SIG-M5 (cell line): ENCODE measurements at regions not wholly inside any gene's neighbourhood (a gene's known extent, or its start where the extent isn't known, plus 50 kb on each side); places are given as distances from the start of the nearest gene placed in this dataset.

Experiments used
- DNase-seq: peaks from one replicate; lab custom pipeline; 2025; lab: John Stamatoyannopoulos, UW

DNA sequence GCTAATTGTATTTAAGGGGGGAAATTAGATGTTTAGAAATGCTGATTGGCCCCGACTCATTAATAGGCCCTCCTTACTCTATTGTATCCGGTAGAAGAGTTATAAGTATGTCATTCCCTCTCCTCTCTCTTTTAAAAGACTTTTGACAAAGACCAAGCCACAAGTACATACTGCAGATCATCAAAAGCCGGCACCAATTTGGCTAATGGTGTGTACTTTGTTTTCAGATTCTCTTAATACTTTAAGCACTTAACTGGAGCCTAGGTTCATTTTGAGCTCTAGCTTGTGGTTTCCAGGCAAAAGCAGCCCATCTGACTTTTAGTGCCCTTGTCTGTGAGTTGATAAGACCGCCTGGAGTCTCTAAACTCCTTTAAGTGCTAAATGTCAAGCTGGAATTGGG is 210.0 kb upstream of the LYZL1 start:
- no peak for DNase-seq

DNA sequence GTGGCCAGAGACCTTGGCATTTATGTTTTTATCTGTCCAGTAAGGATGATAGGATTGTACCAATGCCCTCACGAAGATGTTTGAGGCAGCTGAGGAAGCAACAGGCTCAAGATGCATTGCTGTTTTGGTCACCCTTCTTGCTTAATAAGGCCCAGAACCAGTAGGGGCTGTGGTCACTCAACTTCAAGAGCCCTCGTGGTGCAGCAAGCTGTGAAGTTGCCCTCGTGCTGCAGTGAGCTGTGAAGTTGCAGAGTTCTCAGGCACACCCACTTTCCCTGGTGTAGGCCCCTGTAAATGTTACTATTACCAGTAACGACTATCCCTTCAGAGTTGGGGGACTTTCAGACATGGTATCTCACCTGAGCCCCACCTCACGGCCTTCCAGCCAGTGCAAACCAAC is 207.6 kb upstream of the LYZL1 start:
- no peak for DNase-seq

DNA sequence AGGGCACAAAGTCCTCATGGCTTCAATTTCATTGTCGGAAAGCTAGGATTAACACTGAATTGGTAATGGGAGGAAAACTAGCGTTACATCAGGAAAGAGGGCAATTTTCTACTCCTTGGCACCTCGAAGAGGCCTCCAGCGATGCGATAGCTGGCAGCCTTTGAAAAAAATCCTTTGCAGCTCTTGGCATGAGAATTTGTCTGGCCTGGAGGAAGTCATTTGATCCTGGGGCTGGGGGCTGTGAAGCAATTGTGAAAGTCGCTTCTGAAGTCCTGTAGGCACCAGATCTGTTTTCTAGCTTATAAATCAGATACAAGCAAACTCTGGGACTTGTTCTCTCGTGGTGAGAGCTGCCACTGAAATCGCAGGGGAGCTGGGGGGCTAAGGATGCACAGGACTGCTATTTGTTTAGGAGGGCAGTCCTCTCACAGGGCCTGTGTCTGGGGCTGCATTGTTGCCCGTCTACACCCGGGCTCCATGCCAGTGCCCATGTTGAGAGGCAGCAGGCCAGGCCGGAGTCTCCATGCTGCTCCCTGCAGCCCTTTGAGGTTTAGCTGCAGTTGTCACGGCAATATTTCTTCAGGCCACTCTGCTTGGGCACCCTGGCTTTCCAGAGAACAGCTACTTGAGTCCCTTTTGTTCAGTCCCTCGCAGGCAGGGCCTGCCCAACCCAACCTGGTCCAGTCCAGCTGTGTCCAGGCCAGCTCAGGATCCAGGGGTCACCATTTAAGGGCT is 206.8 kb upstream of the LYZL1 start:
- no peak for DNase-seq

DNA sequence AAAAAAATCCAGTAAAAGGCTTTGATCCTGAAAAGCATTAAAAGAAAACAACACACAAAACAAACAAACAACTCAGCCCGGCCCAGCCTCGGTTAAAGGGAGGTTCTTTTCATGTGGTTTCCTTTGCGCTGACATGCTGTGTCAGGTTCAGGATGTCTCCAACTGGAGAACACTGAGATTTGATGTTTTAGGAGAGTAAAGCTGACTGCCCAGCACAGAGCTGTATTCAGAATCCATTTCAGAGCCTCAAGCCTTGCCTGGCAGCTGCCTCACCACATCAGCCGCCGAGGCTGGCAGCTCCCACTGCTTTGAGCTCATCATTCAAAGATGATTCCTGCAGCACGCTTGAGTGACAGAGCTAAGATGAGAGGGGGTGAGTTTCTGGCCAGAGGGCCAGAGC is 205.8 kb upstream of the LYZL1 start:
- no peak for DNase-seq

DNA sequence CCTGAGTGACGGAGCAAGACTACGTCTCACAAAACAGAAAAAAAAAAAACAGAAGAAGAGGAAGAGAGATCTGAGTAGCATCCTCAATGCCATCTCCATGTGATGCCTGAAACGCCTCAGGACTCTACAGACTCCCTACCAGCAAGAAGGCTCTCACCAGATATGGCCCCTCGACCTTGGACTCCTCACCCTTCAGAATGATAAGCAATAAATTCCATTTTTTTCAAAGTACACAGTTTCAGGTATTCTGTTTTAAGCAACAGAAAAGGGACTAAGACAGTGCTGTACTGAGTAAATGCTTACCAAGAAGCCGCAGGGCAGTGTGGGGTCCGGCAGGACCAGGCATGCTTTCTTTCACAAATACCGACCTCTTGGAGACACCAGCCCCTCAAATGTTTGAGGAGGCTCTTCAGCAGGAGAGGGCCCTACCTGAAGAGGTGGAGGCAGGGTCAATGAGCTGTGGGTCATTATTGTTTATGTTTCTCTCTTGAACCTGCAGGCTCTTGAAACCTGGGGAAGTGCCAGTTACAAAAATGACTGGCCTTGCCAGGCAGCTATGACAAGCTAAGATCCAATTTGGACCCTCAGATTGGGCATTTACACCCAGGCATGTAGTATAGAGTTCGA is 204.1 kb upstream of the LYZL1 start:
- no peak for DNase-seq

DNA sequence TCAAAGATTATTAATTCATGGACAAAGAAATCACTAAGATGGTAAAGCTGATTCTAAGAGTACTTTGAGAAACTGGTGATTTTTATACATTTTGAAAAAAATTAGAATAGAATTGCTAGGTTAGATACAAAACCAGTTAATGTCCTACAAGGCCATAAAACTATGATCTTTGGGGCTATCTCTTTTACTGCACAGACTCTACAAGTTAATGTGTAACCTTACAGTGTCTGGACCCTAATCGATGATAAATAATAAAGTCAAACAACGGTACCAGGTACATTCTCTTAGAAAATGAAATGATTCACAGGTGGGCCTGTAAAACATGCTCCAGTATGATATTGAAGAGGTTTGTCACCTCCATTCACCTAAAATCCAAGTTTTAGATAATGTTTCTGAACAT is 199.8 kb upstream of the LYZL1 start:
- DNase-seq: no peak

DNA sequence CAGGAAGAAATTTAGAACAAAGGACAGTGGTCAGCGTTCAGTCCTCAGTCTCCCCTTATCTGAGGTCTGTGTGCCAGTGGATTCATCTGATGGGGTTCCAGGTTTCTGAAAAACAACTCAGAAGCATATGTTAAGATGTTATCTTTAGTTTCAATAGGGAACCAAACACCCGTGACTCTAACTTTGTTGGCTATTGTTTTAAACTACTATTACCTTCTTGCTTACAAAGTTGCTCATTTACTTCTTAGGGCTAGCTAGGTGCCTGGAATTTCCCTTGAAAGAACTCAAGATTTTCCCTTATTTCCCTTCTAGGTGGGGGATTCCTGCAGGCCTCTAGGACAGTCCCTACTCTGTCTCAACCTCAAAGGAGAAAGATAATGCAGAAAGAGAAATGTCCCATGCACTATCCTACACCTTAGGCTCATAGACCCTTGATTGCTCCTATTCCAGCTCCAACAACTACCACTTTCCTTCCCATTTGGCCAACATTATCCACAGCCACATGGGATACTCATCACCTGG is 192.5 kb upstream of the LYZL1 start:
- DNase-seq: no peak

DNA sequence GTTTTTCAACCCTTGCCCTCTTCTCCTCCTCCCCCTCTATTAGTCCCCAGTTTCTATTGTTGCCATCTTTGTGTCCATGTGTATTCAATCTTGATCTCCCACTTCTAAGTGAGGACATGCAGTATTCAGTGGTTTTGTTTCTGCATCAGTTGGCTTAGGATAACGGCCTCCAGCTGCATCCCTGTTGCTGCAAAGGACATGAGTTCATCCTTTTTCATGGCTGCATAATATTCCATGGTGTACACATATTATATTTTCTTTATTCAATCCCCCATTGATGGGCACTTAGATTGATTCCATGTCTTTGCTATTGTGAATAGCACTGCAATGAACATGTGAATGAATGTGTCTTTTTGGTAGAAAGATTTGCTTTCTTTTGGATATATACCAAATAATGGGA is 190.4 kb upstream of the LYZL1 start:
- no peak for DNase-seq

DNA sequence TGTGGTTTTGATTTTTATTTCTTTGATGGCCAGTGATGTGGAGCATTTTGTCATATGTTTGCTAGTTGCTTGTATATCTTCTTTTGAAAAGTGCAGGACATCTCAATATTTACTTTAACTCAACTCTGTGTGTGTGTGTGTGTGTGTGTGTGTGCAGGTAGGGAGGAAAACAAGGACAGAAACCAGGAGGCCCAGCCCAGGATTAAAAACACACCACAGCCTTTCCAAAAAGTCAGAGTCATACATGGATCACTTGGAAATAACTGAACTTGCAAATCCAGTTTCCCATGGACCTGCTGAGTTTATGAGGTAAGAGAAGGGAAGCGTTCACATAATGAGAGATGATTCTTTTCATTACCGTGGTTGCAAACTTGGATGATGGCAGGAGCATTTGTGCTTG is 189.9 kb upstream of the LYZL1 start:
- DNase-seq: no peak

DNA sequence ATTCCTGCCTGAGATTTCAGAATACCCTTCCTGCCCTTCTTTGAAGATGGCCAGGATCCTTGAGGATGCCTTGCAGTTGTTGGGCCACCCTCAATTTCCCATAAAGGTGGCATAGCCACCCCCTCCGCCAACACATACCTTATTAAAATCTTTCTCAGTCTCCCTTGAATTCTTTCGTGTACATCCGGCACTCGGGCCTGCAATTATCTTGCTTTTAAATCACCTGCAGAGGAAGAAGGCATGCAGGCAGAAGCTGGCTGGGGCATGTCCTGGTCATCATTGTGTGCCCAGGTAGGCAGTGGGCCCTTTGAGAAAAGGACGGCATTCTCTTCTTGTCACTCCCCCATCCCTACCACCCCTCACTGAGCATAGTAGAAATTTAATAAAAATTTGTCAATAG is 189.5 kb upstream of the LYZL1 start:
- DNase-seq: no peak

DNA sequence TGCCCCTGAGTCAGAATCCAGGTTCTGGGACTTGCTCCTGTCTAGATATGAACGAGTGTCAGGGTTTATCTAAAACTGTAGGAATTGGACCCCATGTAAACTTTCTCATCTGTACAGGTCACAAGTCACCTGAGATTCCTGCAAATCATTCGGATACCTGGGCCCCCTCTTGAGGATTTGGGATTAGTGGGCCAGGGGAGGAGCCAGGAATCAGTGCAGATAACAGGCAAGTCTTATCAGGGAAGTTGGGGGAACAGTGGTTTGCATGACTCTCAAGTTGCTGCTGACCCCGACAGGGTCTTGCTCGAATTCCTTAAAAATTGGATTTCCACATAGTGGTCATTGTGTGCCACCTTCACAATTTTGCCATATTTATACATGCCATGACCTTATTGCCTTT is 188.4 kb upstream of the LYZL1 start:
- no peak for DNase-seq

DNA sequence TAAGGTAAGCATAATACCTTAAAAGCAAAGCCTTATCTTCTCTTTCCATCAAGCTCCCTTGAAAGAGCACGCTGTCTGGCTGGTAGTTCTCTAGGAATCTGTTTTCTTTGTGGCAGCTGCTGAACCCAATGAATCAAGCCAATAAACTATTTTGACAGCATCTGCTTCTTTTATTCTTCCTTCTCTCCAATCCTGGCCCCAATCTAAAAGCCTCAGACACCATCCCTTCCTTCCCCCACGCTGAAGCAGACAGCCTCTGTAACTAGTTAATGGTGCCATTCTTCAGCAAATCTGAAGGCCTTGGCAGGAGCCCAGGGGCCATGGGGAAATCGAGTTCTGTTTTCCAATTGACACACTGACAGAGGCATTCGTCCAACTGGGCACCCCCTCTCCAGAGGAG is 186.6 kb upstream of the LYZL1 start:
- no peak for DNase-seq

DNA sequence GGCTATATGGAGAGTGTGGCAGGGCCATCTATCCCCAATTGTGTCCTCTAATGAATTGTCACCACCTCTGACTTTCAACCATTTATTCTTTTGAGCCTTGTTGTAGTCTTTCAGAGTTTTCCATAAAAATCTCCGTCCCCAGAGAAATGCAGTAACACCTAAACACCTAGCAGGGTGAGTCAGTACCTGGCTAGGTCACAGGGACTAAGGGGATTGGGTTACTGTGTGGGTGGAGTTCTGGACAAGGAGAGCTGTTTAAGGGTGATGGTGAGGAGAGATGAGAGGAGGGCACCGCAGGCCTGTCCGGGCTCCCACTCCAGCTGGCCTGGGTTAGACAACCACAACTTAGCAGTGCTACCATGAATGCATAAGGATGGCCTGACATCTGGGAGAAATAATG is 186.2 kb upstream of the LYZL1 start:
- no peak for DNase-seq

DNA sequence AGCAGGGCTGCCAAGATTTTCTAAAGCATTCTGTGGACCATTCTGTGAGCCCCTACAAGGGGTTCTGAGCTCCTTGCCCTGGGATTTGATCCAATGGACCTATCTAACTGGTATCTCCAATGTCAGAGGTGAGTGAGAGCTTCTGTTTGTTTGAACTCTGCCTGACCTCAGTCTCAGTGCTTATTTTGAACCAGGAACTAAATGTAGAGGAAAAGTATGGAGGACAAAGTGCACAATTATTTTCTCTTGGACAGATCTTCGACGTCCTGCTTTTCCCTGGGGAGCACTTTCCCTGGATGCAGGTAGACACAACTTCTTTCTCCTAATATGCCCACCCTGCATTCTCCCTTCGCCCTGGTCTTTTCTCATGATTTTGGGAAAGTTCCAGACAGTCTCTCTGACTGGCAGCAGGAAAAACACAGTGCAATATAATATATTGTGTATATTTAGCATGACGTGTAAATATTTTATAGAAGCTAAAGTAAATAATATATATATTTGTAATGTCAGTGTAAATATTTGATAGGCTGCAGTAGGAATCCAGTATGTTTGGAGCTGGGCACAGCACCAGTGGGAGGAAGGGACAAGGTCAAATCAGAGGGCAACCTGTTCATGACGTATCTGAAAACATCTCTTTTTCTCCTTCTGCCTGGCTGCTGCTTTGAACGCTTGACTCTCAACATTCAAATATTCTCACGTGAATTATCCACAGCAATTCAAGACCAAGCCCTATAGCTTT is 184.0 kb upstream of the LYZL1 start:
- DNase-seq: no peak

DNA sequence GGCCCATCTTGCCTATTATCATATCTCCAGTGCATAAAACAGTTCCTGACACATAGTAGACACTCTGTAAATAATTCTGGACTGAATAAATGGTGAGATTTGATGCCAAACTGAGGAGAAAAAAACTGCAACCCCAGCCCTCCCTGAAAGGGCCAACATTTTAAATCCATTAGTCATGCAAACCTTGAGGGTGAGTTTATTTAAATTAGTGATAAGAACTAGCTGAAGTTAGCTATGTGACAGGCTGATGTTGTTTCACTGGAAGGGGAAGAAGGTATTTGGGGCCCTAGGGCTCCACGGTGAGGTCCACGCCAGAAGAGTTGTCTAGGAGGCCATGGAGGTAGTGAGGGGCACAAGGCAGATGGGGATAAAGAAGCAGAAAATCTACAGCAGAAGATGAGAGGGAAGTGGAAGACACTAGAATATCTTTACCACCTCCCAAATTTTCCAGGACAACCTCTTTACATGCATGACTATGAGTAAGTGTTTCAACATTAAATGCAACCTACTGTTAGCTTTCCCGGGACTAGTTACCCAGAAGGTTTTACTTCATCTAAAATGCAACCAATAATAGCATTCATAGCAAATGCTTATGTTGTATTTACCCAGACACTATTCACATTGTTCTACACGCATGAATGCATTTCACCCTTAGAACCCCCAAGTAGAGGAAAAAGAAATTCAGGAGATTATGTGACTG is 183.2 kb upstream of the LYZL1 start:
- DNase-seq: no peak

DNA sequence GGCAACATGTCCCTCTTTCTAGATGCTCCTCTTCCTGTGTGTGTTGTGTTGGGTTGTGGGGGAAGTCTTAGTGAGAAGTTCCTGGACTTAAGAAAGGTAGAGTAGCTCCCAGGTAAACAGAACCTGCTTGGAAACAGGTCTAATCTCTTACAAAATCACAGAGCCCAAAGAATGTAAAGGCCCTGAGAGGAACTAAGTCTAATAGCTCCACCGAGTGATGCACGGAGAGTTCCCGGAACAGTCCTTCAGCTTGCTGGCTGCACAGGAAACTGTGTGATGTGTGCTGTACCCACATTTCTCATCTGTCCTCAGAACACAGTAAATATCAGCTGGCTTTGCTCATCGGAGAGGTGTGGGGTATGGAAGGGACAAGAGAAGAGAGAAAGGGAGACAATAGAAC is 182.6 kb upstream of the LYZL1 start:
- DNase-seq: no peak

DNA sequence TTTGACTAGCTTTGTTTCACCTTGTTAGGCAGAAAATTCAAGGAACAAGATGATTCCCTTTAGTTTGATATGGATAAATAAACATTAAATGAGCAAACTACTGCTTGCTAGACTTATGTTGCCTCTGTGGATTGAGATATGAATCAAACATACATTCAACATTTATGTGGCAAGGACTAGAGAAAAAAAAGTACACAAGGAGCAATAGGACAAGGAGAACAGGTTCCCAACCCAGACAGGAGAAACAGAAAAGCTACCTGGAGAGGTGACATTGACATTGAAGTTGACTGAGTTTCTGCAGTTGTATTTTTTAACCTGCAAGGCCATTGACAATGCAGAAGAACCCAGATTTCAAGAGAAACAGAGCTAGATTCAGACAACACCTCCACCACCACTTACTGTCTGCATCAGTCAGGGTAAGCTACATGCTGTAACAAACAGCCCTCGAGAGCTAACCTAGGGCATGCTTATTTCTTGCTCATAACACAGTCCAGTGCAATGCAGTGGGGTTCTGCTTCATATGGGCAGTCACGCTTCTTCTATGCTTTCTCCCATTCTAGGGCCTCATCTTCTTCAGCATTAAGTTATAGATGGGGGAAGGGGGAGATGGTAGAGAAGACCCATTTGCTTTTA is 180.9 kb upstream of the LYZL1 start:
- DNase-seq: no peak

DNA sequence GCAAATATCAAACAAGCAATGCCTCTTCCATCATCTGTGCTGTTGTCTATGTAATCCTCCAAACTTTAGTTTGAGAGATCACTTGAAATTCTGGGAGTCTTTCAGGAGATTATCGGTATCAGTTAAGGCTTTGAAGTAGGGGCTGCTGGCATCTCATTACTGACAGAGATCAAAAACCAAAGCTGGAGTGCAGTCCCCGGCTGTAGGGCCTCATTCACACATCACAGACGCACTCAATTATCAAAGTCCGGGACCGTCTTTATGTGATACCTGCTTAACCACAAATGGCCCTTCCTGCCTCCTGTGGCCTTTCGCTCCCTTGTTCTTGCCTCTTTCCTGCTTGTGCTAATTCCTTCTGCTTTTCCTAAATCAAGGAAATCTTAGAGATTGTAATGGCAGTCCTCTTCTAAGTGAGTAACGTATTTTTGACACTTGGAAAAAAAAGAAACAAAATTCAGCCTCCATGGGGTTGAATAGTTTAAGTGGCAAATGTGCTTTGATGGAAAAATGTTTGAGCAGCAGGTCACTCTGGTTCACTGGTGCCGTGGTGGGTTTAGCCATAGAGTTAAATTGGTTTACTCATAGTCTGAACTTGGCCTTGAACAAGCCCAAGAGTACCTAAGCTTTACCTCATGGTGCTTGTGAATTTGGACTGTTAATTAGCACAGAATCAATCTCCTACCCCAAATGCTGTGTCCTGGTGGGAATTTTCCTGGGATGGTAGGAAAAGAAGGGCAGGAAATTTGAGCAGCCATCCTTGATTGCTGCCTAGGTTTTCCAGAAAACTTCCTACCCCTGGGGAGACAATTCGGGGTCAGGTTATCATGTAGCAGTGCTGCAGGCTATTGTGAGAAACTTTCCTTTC is 178.9 kb upstream of the LYZL1 start:
- no peak for DNase-seq

DNA sequence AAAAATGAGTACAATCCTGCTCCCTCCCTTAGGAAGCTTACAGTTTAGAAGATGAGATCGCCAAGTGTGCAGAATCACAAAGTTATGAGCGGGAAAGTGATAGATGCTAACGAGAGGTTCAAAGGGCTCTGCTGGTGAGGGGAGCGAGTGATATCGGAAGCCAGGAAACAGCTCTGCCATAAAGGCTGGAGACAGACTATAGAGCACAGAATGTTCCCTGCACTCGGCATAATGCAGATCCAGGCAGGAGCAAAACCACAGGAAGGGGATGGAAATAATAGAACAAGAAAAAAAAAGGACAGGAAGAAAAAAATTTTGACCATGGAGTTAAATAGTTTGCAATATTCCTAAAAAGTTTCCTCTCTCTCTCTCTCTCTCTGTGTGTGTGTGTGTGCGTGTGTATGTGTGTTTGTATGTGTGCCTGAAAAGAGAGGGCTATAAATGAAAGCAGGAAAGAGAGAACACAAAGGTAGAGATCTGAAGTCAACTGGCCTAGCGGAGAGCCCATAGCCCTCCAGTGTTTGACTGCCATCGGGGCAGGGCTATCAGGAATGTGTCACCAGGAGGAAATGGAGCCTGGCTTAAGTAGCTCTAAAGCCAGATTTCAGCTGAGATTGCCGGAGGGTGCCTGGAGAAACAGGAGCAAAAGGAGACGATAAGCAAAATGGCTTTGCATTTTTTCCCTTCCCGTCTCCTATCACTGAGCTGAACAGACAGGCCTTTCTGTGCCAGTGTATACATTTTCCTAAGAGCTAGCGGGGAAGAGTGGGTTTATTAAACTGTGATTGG is 175.8 kb upstream of the LYZL1 start:
- no peak for DNase-seq

DNA sequence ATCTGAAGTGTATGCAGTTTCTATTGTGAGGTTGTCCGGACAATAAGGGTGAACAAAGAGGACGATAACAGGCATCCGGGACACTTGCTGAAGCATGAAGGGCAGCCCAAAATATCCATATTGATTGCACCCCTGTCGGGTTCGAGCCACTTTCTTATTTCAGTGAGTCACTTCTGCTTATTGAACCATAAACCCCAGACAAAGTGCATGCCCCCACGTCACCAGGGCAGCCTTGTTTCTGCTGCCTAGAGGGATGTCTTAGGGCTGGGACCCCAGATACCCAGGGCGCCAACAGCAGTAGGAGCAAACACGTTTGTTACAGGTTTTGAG is 175.3 kb upstream of the LYZL1 start:
- DNase-seq: no peak
